ENCODE measurements at regions not wholly inside any gene's neighbourhood (a gene's known extent, or its start where the extent isn't known, plus 50 kb on each side); places are given as distances from the start of the nearest gene placed in this dataset.

DNA sequence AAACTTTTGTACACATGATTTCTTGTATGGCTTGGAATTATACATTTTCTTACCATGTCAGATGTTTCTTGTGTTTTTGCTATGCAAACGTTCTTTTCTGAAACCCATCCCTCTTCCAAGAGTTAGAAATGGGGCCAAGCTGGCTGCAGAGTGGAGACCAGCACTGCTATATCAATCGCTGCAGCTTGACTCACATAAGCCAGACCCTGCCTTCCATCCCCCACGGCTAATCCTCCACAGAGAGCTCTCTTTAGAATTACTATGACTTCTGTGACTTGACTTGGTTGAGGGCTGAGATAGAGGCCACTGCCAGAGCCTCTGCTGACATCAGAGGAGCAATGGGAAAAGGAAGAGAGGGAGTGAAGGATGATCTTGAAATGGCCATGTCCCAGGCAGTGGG is 147.9 kb downstream of the DACT1 start:
- Histone ChIP-seq H3K9ac (replicated peaks; ENCODE audit: extremely low read depth, insufficient read depth, low read length) (no peak overlapping the region), H3K79me2 (ENCODE audit: control insufficient read depth, insufficient read depth, low read length) (no peaks in the 10 kb centered on the region), H3K4me1 (ENCODE audit: control insufficient read depth, extremely low read depth, insufficient read depth, low read length) (no peaks in the 10 kb centered on the region), H3K4me3 (replicated peaks in 1 of 3; ENCODE audit: insufficient read depth in 1 of 3, low read depth in 1 of 3, low read length in 3 of 3) (no peak overlapping the region), H3K36me3 (ENCODE audit: control insufficient read depth in 2 of 2, extremely low read depth in 1 of 2, insufficient read depth in 2 of 2, low read length in 2 of 2) (no peaks in the 10 kb centered on the region), H4K20me1 (replicated peaks; ENCODE audit: control insufficient read depth, extremely low read depth, insufficient read depth, low read length) (no peaks in the 10 kb centered on the region), H3K27me3 (ENCODE audit: control insufficient read depth in 2 of 2, insufficient read depth in 2 of 2, low read length in 2 of 2) (no peaks in the 10 kb centered on the region), H2AFZ (ENCODE audit: low read depth, low read length) (no peak overlapping the region), H3K27ac (ENCODE audit: insufficient read depth, low read depth, low read length) (no peak overlapping the region), H3K4me2 (ENCODE audit: insufficient read depth, low read length) (no peak overlapping the region), H3K9me3 (replicated peaks; ENCODE audit: control insufficient read depth, insufficient read depth, low read length) (no peaks in the 10 kb centered on the region), H3K9me1 (replicated peaks; ENCODE audit: control insufficient read depth, extremely low read depth, insufficient read depth, low read length) (no peaks in the 10 kb centered on the region)
- DNase-seq (ENCODE audit: low read depth, low spot score) (no peak), FAIRE-seq (no peak)
- POLR2A ChIA-PET = no interaction called here
- intact Hi-C loops (cut with micrococcal nuclease) (no loop called here), dilution Hi-C loops (cut with MboI; ENCODE audit: extremely low pct_ligation_motif_present, low sequenced_read_pairs) (no loop called here)
- CTCF ChIA-PET = interaction anchor here (1.2 to 1.9 kb wide), 3 partner anchors 9 to 32 kb away, joined by 3 to 6 read pairs (median 4); no protein-coding TSS in a partner anchor
- BruUV-seq (replicated peaks) = no TSS peak
- no peak for TF ChIP-seq JUN (IDR thresholded peaks at IDR 0.05; ENCODE audit: borderline replicate concordance, insufficient read depth, insufficient read length, low read depth)

DNA sequence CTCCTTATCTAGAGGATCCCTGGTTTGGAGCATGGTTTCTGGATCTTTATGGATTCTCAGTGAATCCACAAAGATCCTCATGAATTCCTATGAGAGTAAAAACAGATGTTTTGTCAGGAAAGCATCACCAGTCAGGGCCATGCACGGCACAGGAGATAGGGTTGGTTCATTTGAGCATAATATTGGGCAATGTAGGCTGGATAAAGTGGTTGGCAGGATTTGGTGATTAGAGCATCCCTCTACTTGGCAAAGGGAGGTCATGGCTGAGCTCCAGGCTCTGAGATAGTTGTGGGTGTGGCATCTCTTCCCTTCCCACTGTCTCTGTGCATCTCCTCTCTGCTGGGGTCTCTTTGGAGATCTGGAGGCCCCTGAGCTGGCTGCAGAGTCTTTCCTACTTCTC is 149.8 kb downstream of the DACT1 start:
- BruUV-seq (replicated peaks) = no TSS peak
- H3K9ac ChIP-seq (replicated peaks; ENCODE audit: extremely low read depth, insufficient read depth, low read length) = no peak overlapping the region
- no peak overlapping the region for H3K27ac ChIP-seq (ENCODE audit: insufficient read depth, low read depth, low read length)
- H3K4me1 ChIP-seq (ENCODE audit: control insufficient read depth, extremely low read depth, insufficient read depth, low read length) = no peaks in the 10 kb centered on the region
- no peak overlapping the region for H3K4me3 ChIP-seq (replicated peaks in 1 of 3; ENCODE audit: insufficient read depth in 1 of 3, low read depth in 1 of 3, low read length in 3 of 3)
- no peak overlapping the region for H2AFZ ChIP-seq (ENCODE audit: low read depth, low read length)
- intact Hi-C loops (cut with micrococcal nuclease) = no loop called here
- no peaks in the 10 kb centered on the region for H3K36me3 ChIP-seq (ENCODE audit: control insufficient read depth in 2 of 2, extremely low read depth in 1 of 2, insufficient read depth in 2 of 2, low read length in 2 of 2)
- no peak for TF ChIP-seq FOS (IDR thresholded peaks at IDR 0.05; ENCODE audit: borderline replicate concordance, insufficient read depth, low read length)
- no peak for TF ChIP-seq JUN (IDR thresholded peaks at IDR 0.05; ENCODE audit: borderline replicate concordance, insufficient read depth, insufficient read length, low read depth)
- no peak for TF ChIP-seq POLR2A (IDR thresholded peaks at IDR 0.05; ENCODE audit: low read depth, low read length)
- no peak for TF ChIP-seq EZH2 (IDR thresholded peaks at IDR 0.05; ENCODE audit: borderline replicate concordance, low read depth, low read length, severe bottlenecking)
- TF ChIP-seq GATA2 (IDR thresholded peaks at IDR 0.05; ENCODE audit: insufficient read depth, insufficient read length, low read depth, low read length) = no peak
- no peak for TF ChIP-seq MYC (IDR thresholded peaks at IDR 0.05; ENCODE audit: low read depth, low read length)
- TF ChIP-seq POLR2AphosphoS5 (IDR thresholded peaks at IDR 0.05; ENCODE audit: insufficient read depth, low read depth, low read length) = no peak
- TF ChIP-seq, protein P1, sequence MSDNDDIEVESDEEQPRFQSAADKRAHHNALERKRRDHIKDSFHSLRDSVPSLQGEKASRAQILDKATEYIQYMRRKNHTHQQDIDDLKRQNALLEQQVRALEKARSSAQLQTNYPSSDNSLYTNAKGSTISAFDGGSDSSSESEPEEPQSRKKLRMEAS (IDR thresholded peaks at IDR 0.05; ENCODE audit: insufficient read depth, insufficient read length) = no peak
- TF ChIP-seq, protein P2, sequence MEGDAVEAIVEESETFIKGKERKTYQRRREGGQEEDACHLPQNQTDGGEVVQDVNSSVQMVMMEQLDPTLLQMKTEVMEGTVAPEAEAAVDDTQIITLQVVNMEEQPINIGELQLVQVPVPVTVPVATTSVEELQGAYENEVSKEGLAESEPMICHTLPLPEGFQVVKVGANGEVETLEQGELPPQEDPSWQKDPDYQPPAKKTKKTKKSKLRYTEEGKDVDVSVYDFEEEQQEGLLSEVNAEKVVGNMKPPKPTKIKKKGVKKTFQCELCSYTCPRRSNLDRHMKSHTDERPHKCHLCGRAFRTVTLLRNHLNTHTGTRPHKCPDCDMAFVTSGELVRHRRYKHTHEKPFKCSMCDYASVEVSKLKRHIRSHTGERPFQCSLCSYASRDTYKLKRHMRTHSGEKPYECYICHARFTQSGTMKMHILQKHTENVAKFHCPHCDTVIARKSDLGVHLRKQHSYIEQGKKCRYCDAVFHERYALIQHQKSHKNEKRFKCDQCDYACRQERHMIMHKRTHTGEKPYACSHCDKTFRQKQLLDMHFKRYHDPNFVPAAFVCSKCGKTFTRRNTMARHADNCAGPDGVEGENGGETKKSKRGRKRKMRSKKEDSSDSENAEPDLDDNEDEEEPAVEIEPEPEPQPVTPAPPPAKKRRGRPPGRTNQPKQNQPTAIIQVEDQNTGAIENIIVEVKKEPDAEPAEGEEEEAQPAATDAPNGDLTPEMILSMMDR (IDR thresholded peaks at IDR 0.05; ENCODE audit: extremely low read depth in 1 of 2, insufficient read depth in 1 of 2, low read depth in 1 of 2, low read length in 2 of 2) = no peak
- H3K27me3 ChIP-seq (ENCODE audit: control insufficient read depth in 2 of 2, insufficient read depth in 2 of 2, low read length in 2 of 2) = no peaks in the 10 kb centered on the region
- H3K4me2 ChIP-seq (ENCODE audit: insufficient read depth, low read length) = no peak overlapping the region
- dilution Hi-C loops (cut with MboI; ENCODE audit: extremely low pct_ligation_motif_present, low sequenced_read_pairs) = no loop called here
- no peaks in the 10 kb centered on the region for H3K9me3 ChIP-seq (replicated peaks; ENCODE audit: control insufficient read depth, insufficient read depth, low read length)
- CTCF ChIA-PET = no interaction called here
- POLR2A ChIA-PET = no interaction called here
- FAIRE-seq = no peak
- H3K79me2 ChIP-seq (ENCODE audit: control insufficient read depth, insufficient read depth, low read length) = no peaks in the 10 kb centered on the region
- DNase-seq (ENCODE audit: low read depth, low spot score) = no peak
- H4K20me1 ChIP-seq (replicated peaks; ENCODE audit: control insufficient read depth, extremely low read depth, insufficient read depth, low read length) = no peaks in the 10 kb centered on the region
- H3K9me1 ChIP-seq (replicated peaks; ENCODE audit: control insufficient read depth, extremely low read depth, insufficient read depth, low read length) = no peaks in the 10 kb centered on the region
